CD14-positive monocyte (primary cell): ENCODE measurements at regions not wholly inside any gene's neighbourhood (a gene's known extent, or its start where the extent isn't known, plus 50 kb on each side); places are given as distances from the start of the nearest gene placed in this dataset.

Source experiments
- DNase-seq, 3 donors: peaks; one replicate each; pipeline ENCODE4 v3.0.0-alpha.2; 2011 to 2022
- H2AFZ ChIP-seq: 2 replicates; pipeline ENCODE4 v1.6.0; 2012; ENCODE audit warnings: mild to moderate bottlenecking, low read depth, low read length, inconsistent platforms; ENCODE audit not compliant: insufficient read depth, poor library complexity, severe bottlenecking
- H3K27ac ChIP-seq, 2 donors: 1 replicate in 1 of 2; 2 replicates in 1 of 2; pipeline ENCODE4 v1.5.1; 2012 to 2013; ENCODE audit warnings: low read length in 2 of 2, control low read depth in 1 of 2, inconsistent platforms in 1 of 2, low read depth in 1 of 2, mild to moderate bottlenecking in 1 of 2
- H3K27me3 ChIP-seq, 2 donors: one replicate each; pipeline versions ENCODE4 v1.6.0 to v1.6.1; 2011 to 2013; ENCODE audit warnings: low read length in 2 of 2; ENCODE audit not compliant: control insufficient read depth in 2 of 2, insufficient read depth in 2 of 2
- H3K36me3 ChIP-seq, 2 donors: replicated peaks in 1 of 2; 1 replicate in 1 of 2; 2 replicates in 1 of 2; pipeline versions ENCODE4 v1.5.1 to v1.6.1; 2012 to 2013; ENCODE audit warnings: low read length in 2 of 2, control low read depth in 1 of 2, inconsistent platforms in 1 of 2, mild to moderate bottlenecking in 1 of 2; ENCODE audit not compliant: insufficient read depth in 2 of 2, control insufficient read depth in 1 of 2
- H3K4me1 ChIP-seq, 2 donors: 1 replicate in 1 of 2; 2 replicates in 1 of 2; pipeline versions ENCODE4 v1.5.1 to v1.6.1; 2012 to 2013; ENCODE audit warnings: low read length in 2 of 2, control low read depth in 1 of 2, inconsistent platforms in 1 of 2, mild to moderate bottlenecking in 1 of 2, moderate library complexity in 1 of 2; ENCODE audit not compliant: insufficient read depth in 2 of 2, control insufficient read depth in 1 of 2
- H3K4me2 ChIP-seq: replicated peaks from 2 replicates; pipeline ENCODE3; 2012; ENCODE audit warnings: low read length, moderate library complexity, mild to moderate bottlenecking; ENCODE audit not compliant: poor library complexity, severe bottlenecking; ENCODE audit errors: extremely low read depth
- H3K4me3 ChIP-seq, 3 experiments: fragments of 200-600 bp in 1 of 3; sonication (generic) in 1 of 3; replicated peaks in 1 of 3; 1 replicate in 2 of 3; 2 replicates in 1 of 3; pipeline ENCODE4 v1.5.1; 2011 to 2013; ENCODE audit warnings: low read length in 3 of 3, mild to moderate bottlenecking in 3 of 3, control low read depth in 2 of 3, low read depth in 2 of 3, inconsistent platforms in 1 of 3, moderate library complexity in 1 of 3
- H3K79me2 ChIP-seq: 2 replicates; pipeline ENCODE4 v1.6.0; 2012; ENCODE audit warnings: mild to moderate bottlenecking, control low read depth, inconsistent platforms, low read length, moderate library complexity; ENCODE audit not compliant: insufficient read depth
- H3K9ac ChIP-seq: 2 replicates; pipeline ENCODE4 v1.6.0; 2017; ENCODE audit warnings: low read length, mild to moderate bottlenecking; ENCODE audit not compliant: insufficient read depth, poor library complexity, severe bottlenecking
- H3K9me3 ChIP-seq, 2 donors: replicated peaks in 1 of 2; 1 replicate in 1 of 2; 2 replicates in 1 of 2; pipeline versions ENCODE4 v1.5.1 to v1.6.1; 2012 to 2013; ENCODE audit warnings: low read length in 2 of 2, control low read depth in 1 of 2; ENCODE audit not compliant: control insufficient read depth in 1 of 2, insufficient read depth in 1 of 2
- H4K20me1 ChIP-seq: 2 replicates; pipeline ENCODE4 v1.6.0; 2012; ENCODE audit warnings: mild to moderate bottlenecking, low read length, control low read depth, moderate library complexity; ENCODE audit not compliant: insufficient read depth
- H3K27ac Mint-ChIP-seq, 7 donors: one replicate each; pipeline ENCODE4 v1.8.0; 2020; ENCODE audit warnings: mild to moderate bottlenecking in 7 of 7, mixed read lengths in 7 of 7, moderate library complexity in 6 of 7, inconsistent platforms in 2 of 7
- H3K27me3 Mint-ChIP-seq, 3 donors: one replicate each; pipeline ENCODE4 v1.8.0; 2021 to 2022; ENCODE audit warnings: low read depth in 3 of 3, mild to moderate bottlenecking in 3 of 3, mixed read lengths in 3 of 3, moderate library complexity in 3 of 3, inconsistent platforms in 1 of 3
- H3K36me3 Mint-ChIP-seq, 2 donors: one replicate each; pipeline ENCODE4 v1.8.0; 2020; ENCODE audit warnings: mixed read lengths in 2 of 2, inconsistent platforms in 1 of 2, mild to moderate bottlenecking in 1 of 2
- H3K4me1 Mint-ChIP-seq: one replicate; pipeline ENCODE4 v1.8.0; 2020; ENCODE audit warnings: mild to moderate bottlenecking, mixed read lengths
- H3K4me3 Mint-ChIP-seq, 2 donors: one replicate each; pipeline ENCODE4 v1.8.0; 2020; ENCODE audit warnings: mild to moderate bottlenecking in 2 of 2, mixed read lengths in 2 of 2, moderate library complexity in 1 of 2
- H3K9me3 Mint-ChIP-seq, 7 donors: one replicate each; pipeline ENCODE4 v1.8.0; 2020 to 2022; ENCODE audit warnings: mixed read lengths in 7 of 7, mild to moderate bottlenecking in 6 of 7, moderate library complexity in 6 of 7, inconsistent platforms in 2 of 7
- WGBS: methylation state at CpG from one replicate; pipeline ENCODE4 v1.1.5; 2013; ENCODE audit warnings: missing lambda C conversion rate; ENCODE audit not compliant: insufficient coverage; 5-methylcytosine and 5-hydroxymethylcytosine counted together
- intact Hi-C, 2 donors: fragments of 100-400 bp; cut with micrococcal nuclease; formaldehyde crosslinking; loops; one replicate each; pipeline versions ENCODE4 v1.15.0 to v1.15.1; 2023
- TF ChIP-seq, protein P1 (sequence below): fragments of 200-600 bp; IDR thresholded peaks from one replicate; pipeline ENCODE4 v1.8.0; 2022; ENCODE audit warnings: antibody characterized with exemption, mild to moderate bottlenecking

GRCh38 chr16:64174327-64174726 is 947.5 kb downstream of the CDH11 start:
- Histone ChIP-seq H3K4me3 (no peak overlapping the region), H4K20me1 (no peaks in the 10 kb centered on the region), H3K4me1 (no peaks in the 10 kb centered on the region), H3K4me2 (no peak overlapping the region), H3K9ac (no peak overlapping the region), H3K79me2 (no peaks in the 10 kb centered on the region), H3K36me3 (no peaks in the 10 kb centered on the region), H3K27me3 (no peaks in the 10 kb centered on the region), H2AFZ (no peak overlapping the region), H3K27ac (no peak overlapping the region), H3K9me3 (peaks cover 12 to 16% of the 10 kb centered on the region in 2 donors)
- intact Hi-C loops = no loop called here
- Mint-ChIP-seq H3K27ac (no peak overlapping the region), H3K36me3 (no peaks in the 10 kb centered on the region), H3K4me1 (no peaks in the 10 kb centered on the region), H3K27me3 (peaks cover 0 to 2% (median 0%) of the 10 kb centered on the region in 3 donors), H3K9me3 (peaks cover 1 to 19% (median 11%) of the 10 kb centered on the region in 7 donors), H3K4me3 (no peak overlapping the region)
- no CpG with 5 or more reads among the region's 2 CpGs for WGBS
- TF ChIP-seq, protein P1, sequence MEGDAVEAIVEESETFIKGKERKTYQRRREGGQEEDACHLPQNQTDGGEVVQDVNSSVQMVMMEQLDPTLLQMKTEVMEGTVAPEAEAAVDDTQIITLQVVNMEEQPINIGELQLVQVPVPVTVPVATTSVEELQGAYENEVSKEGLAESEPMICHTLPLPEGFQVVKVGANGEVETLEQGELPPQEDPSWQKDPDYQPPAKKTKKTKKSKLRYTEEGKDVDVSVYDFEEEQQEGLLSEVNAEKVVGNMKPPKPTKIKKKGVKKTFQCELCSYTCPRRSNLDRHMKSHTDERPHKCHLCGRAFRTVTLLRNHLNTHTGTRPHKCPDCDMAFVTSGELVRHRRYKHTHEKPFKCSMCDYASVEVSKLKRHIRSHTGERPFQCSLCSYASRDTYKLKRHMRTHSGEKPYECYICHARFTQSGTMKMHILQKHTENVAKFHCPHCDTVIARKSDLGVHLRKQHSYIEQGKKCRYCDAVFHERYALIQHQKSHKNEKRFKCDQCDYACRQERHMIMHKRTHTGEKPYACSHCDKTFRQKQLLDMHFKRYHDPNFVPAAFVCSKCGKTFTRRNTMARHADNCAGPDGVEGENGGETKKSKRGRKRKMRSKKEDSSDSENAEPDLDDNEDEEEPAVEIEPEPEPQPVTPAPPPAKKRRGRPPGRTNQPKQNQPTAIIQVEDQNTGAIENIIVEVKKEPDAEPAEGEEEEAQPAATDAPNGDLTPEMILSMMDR = no peak
- no peak for DNase-seq

- Histone ChIP-seq H3K79me2 (no peaks in the 10 kb centered on the region), H2AFZ (no peak overlapping the region), H3K4me1 (no peaks in the 10 kb centered on the region), H3K27ac (no peak overlapping the region), H3K4me3 (no peak overlapping the region), H3K9me3 (peaks cover 4 to 7% of the 10 kb centered on the region in 2 donors), H3K27me3 (no peaks in the 10 kb centered on the region), H3K9ac (no peak overlapping the region), H3K4me2 (no peak overlapping the region), H4K20me1 (no peaks in the 10 kb centered on the region), H3K36me3 (no peaks in the 10 kb centered on the region)
- Mint-ChIP-seq H3K27me3 (peaks cover 0 to 2% (median 0%) of the 10 kb centered on the region in 3 donors), H3K27ac (no peak overlapping the region), H3K4me1 (no peaks in the 10 kb centered on the region), H3K9me3 (peaks cover 1 to 10% (median 5%) of the 10 kb centered on the region in 7 donors), H3K36me3 (no peaks in the 10 kb centered on the region), H3K4me3 (no peak overlapping the region)
- WGBS = no CpG with 5 or more reads among the region's 3 CpGs
- TF ChIP-seq, protein P1 = no peak
- intact Hi-C loops = no loop called here
- no peak for DNase-seq
These were observed 949.2 kb downstream of the CDH11 start for GRCh38 chr16:64172652-64173051.
